ENCODE measurements at regions not wholly inside any gene's neighbourhood (a gene's known extent, or its start where the extent isn't known, plus 50 kb on each side); places are given as distances from the start of the nearest gene placed in this dataset.

GRCh38 chr6:73901311-73901710 is 205.3 kb downstream of the CD109 start:
- TF ChIP-seq CTCF (IDR thresholded peaks at IDR 0.05 in 8 of 11, conservative IDR thresholded peaks at IDR 0.05 in 3 of 11) (no peak), POLR2A (IDR thresholded peaks at IDR 0.05) (no peak), POLR2AphosphoS5 (IDR thresholded peaks at IDR 0.05) (no peak)
